IMR-90 (cell line): ENCODE measurements at regions not wholly inside any gene's neighbourhood (a gene's known extent, or its start where the extent isn't known, plus 50 kb on each side); places are given as distances from the start of the nearest gene placed in this dataset.

Experiments
- ATAC-seq: fragments of 200-7000 bp; cut with Tn5 transposase; 2 replicates; pipeline ENCODE4 v1.9.1; 2020; ENCODE audit warnings: low read depth, mild to moderate bottlenecking, moderate library complexity
- BruUV-seq: library from RNA; stranded (reverse); fragments of 400-500 nt; replicated peaks from 2 replicates; lab custom pipeline; 2021; lab: Mats Ljungman, UMichigan
- CTCF ChIA-PET: fragments of 300-600 bp; formaldehyde crosslinking; extraction: SDS; loops from one replicate; lab custom pipeline; 2021; ENCODE audit warnings: antibody characterized with exemption; lab: Yijun Ruan, JAX
- POLR2A ChIA-PET: fragments of 300-600 bp; sonication (Branson Sonifier 250); formaldehyde crosslinking; loops from one replicate; lab custom pipeline; 2022; ENCODE audit warnings: antibody characterized with exemption; ENCODE audit not compliant: unreplicated experiment; lab: Charles Lee
- DNase-seq: peaks from one replicate; pipeline ENCODE4 v3.0.0; 2013
- H2AFZ ChIP-seq: replicated peaks from 2 replicates; pipeline ENCODE3; 2013; ENCODE audit warnings: low read length, mild to moderate bottlenecking; ENCODE audit not compliant: poor library complexity
- H2AK5ac ChIP-seq: 2 replicates; pipeline ENCODE4 v1.6.1; 2013; ENCODE audit warnings: low read depth, low read length, inconsistent platforms
- H2AK9ac ChIP-seq: replicated peaks from 2 replicates; pipeline ENCODE3; 2013; ENCODE audit warnings: mild to moderate bottlenecking, low read depth, low read length, moderate library complexity; ENCODE audit not compliant: poor library complexity
- H2BK120ac ChIP-seq: 2 replicates; pipeline ENCODE4 v1.6.1; 2013; ENCODE audit warnings: low read depth, low read length, inconsistent platforms
- H2BK15ac ChIP-seq: 3 replicates; pipeline ENCODE4 v1.6.1; 2013; ENCODE audit warnings: low read depth, low read length, inconsistent platforms
- H2BK20ac ChIP-seq: 2 replicates; pipeline ENCODE4 v1.6.1; 2013; ENCODE audit warnings: low read depth, mild to moderate bottlenecking, inconsistent platforms, low read length, moderate library complexity
- H2BK5ac ChIP-seq: 2 replicates; pipeline ENCODE4 v1.6.1; 2013; ENCODE audit warnings: mild to moderate bottlenecking, low read depth, low read length, inconsistent platforms; ENCODE audit not compliant: poor library complexity, severe bottlenecking
- H3K14ac ChIP-seq: replicated peaks from 2 replicates; pipeline ENCODE4 v1.6.1; 2013; ENCODE audit warnings: low read depth, low read length, inconsistent platforms
- H3K18ac ChIP-seq: 2 replicates; pipeline ENCODE4 v1.6.1; 2013; ENCODE audit warnings: low read depth, low read length, control low read depth
- H3K23ac ChIP-seq: 2 replicates; pipeline ENCODE4 v1.6.1; 2013; ENCODE audit warnings: low read depth, low read length, inconsistent platforms
- H3K27ac ChIP-seq: 2 replicates; pipeline ENCODE4 v1.5.1; 2013; ENCODE audit warnings: mild to moderate bottlenecking, control low read depth, low read length; ENCODE audit not compliant: insufficient read depth
- H3K27me3 ChIP-seq: 2 replicates; pipeline ENCODE4 v1.6.1; 2013; ENCODE audit warnings: low read length; ENCODE audit not compliant: control insufficient read depth, insufficient read depth
- H3K36me3 ChIP-seq: 2 replicates; pipeline ENCODE4 v1.6.1; 2013; ENCODE audit warnings: low read length, mixed read lengths; ENCODE audit not compliant: control insufficient read depth, insufficient read depth
- H3K4ac ChIP-seq: 2 replicates; pipeline ENCODE4 v1.6.1; 2013; ENCODE audit warnings: low read depth, low read length, inconsistent platforms
- H3K4me1 ChIP-seq: 2 replicates; pipeline ENCODE4 v1.6.1; 2013; ENCODE audit warnings: low read length, mixed read lengths; ENCODE audit not compliant: control insufficient read depth, insufficient read depth
- H3K4me2 ChIP-seq: 2 replicates; pipeline ENCODE4 v1.6.1; 2013; ENCODE audit warnings: low read depth, mild to moderate bottlenecking, control low read depth, low read length, moderate library complexity
- H3K4me3 ChIP-seq: 2 replicates; pipeline ENCODE4 v1.5.1; 2013; ENCODE audit warnings: low read depth, mild to moderate bottlenecking, control low read depth, low read length, moderate library complexity; ENCODE audit not compliant: insufficient read depth
- H3K56ac ChIP-seq: 2 replicates; pipeline ENCODE4 v1.6.1; 2013; ENCODE audit warnings: low read length, inconsistent platforms; ENCODE audit not compliant: insufficient read depth; ENCODE audit errors: extremely low read depth
- H3K79me1 ChIP-seq, 2 experiments: 2 replicates each; pipeline ENCODE4 v1.6.1; 2013; ENCODE audit warnings: low read length in 2 of 2, inconsistent platforms in 1 of 2, low read depth in 1 of 2
- H3K9ac ChIP-seq: 2 replicates; pipeline ENCODE4 v1.6.1; 2013; ENCODE audit warnings: low read depth, low read length, control low read depth
- H3K9me1 ChIP-seq: 2 replicates; pipeline ENCODE4 v1.6.1; 2013; ENCODE audit warnings: low read length, inconsistent platforms; ENCODE audit not compliant: insufficient read depth
- H3K9me3 ChIP-seq: 2 replicates; pipeline ENCODE4 v1.6.1; 2013; ENCODE audit warnings: low read length; ENCODE audit not compliant: control insufficient read depth, insufficient read depth
- H4K20me1 ChIP-seq: 2 replicates; pipeline ENCODE4 v1.6.1; 2013; ENCODE audit warnings: low read length, inconsistent platforms; ENCODE audit not compliant: insufficient read depth
- H4K5ac ChIP-seq: 2 replicates; pipeline ENCODE4 v1.6.1; 2013; ENCODE audit warnings: mild to moderate bottlenecking, low read depth, low read length, control low read depth
- H4K8ac ChIP-seq, 2 experiments: 2 replicates each; pipeline ENCODE4 v1.6.1; 2013; ENCODE audit warnings: low read depth in 2 of 2, low read length in 2 of 2, control low read depth in 1 of 2, inconsistent platforms in 1 of 2
- H4K91ac ChIP-seq: 2 replicates; pipeline ENCODE4 v1.6.1; 2013; ENCODE audit warnings: low read depth, low read length, inconsistent platforms; ENCODE audit not compliant: insufficient read depth
- MAZ ChIP-seq: IDR thresholded peaks from 2 replicates; pipeline ENCODE4 v1.6.1; 2012; ENCODE audit warnings: low read depth, mild to moderate bottlenecking, low read length, improper control_type of control experiment, moderate library complexity, borderline replicate concordance
- WGBS, 2 experiments: methylation state at CpG; one replicate each; pipeline versions ENCODE4 v1.1.5 to v1.1.7; 2013; ENCODE audit warnings: missing lambda C conversion rate in 2 of 2; ENCODE audit not compliant: insufficient read length in 1 of 2; ENCODE audit errors: extremely low coverage in 2 of 2; 5-methylcytosine and 5-hydroxymethylcytosine counted together
- dilution Hi-C: fragments of 300-500 bp; cut with HindIII; formaldehyde crosslinking; loops from one replicate; pipeline ENCODE4 v1.14.3; 2018; ENCODE audit warnings: low sequenced_read_pairs; ENCODE audit not compliant: unreplicated experiment
- in situ Hi-C: fragments of 300-500 bp; cut with MboI; formaldehyde crosslinking; loops from 3 replicates; pipeline ENCODE4 v1.14.3; 2019; ENCODE audit warnings: low sequenced_read_pairs, inconsistent platforms, mixed read lengths
- intact Hi-C: fragments of 100-400 bp; cut with micrococcal nuclease; formaldehyde crosslinking; loops from 2 replicates; pipeline ENCODE4 v1.10.0; 2022

DNA sequence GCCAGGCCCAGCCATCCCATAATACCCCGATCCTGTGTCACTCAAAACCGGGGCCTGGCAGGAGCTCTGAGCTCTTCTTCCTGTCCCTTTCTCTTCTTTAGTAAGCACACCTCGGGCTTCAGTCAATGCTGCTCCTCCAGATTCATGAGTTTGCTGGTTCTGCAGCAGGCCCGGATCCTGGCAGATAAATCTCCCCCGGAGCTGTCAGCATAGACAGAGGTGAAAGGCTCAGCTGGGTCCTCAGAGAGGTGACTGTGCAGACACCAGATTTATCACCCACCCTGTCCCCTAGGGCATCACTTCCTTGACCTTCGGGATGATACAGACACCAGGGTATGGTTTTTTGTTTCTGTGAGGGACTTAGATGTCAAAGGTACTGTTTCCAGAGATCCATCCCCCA lies 242.5 kb upstream of the N4BP1 start:
- no peak for DNase-seq
- no peak overlapping the region for H3K9ac ChIP-seq
- H4K8ac ChIP-seq, result no peak overlapping the region
- H3K23ac ChIP-seq, result no peak overlapping the region
- no peak overlapping the region for H2AK9ac ChIP-seq
- H4K5ac ChIP-seq, result no peak overlapping the region
- H4K20me1 ChIP-seq, result no peaks in the 10 kb centered on the region
- no peak overlapping the region for H3K4me3 ChIP-seq
- no peak overlapping the region for H2BK15ac ChIP-seq
- no peak overlapping the region for H2AFZ ChIP-seq
- H3K4me2 ChIP-seq, result no peak overlapping the region
- H3K27me3 ChIP-seq, result no peaks in the 10 kb centered on the region
- H3K9me1 ChIP-seq, result no peaks in the 10 kb centered on the region
- no peak overlapping the region for H3K18ac ChIP-seq
- no peak overlapping the region for H4K91ac ChIP-seq
- intact Hi-C loops, result no loop called here
- H2BK120ac ChIP-seq, result no peak overlapping the region
- H2AK5ac ChIP-seq, result no peak overlapping the region
- no peak for TF ChIP-seq MAZ
- no TSS peak for BruUV-seq
- H3K9me3 ChIP-seq, result no peaks in the 10 kb centered on the region
- H2BK5ac ChIP-seq, result no peak overlapping the region
- POLR2A ChIA-PET, result no interaction called here
- WGBS, 2 experiments, result 6% methylated on average over 2 of the region's 6 CpGs; no CpG with 5 or more reads in 1 of the 2 experiments
- H3K36me3 ChIP-seq, result no peaks in the 10 kb centered on the region
- ATAC-seq, result no peak
- H3K4ac ChIP-seq, result no peak overlapping the region
- H3K4me1 ChIP-seq, result no peaks in the 10 kb centered on the region
- in situ Hi-C loops, result no loop called here
- no peak overlapping the region for H3K27ac ChIP-seq
- CTCF ChIA-PET, result interaction anchor here (0.9 kb wide), 1 partner anchor 165 kb away, joined by 3 read pairs; no protein-coding TSS in a partner anchor
- dilution Hi-C loops, result no loop called here
- no peak overlapping the region for H2BK20ac ChIP-seq
- H3K14ac ChIP-seq, result no peak overlapping the region
- H3K56ac ChIP-seq, result no peak overlapping the region
- no peaks in the 10 kb centered on the region for H3K79me1 ChIP-seq
